ENCODE measurements at regions not wholly inside any gene's neighbourhood (a gene's known extent, or its start where the extent isn't known, plus 50 kb on each side); places are given as distances from the start of the nearest gene placed in this dataset.

GRCh38 chr1:167145965-167146364 lies 52.1 kb downstream of the STYXL2 start:
- no peak for DNase-seq

- DNase-seq, result no peak
Observed at GRCh38 chr1:167146903-167147539, 53.1 kb downstream of the STYXL2 start.

DNA sequence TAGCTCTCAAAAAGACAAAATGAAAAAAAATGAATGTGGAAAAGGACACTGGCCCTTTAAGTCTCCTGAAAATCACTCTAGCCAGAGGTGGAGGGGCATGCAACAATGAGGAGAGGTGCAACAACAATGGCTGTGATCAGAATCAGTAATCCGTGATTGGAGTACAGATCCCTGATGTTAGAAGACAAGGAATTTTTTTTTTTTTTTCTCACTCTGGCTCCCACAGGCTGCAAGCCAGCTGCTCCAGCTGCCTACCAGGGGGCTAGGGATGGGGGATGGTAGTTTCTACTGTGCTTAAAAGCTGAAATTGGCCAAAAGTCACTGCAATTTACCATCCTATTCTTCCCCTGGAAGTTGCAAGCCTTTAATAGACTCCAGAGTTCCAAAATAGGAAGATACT lies 54.5 kb downstream of the STYXL2 start:
- DNase-seq, result peak; percentile 26

- no peak for DNase-seq
Observed at GRCh38 chr1:167149793-167150491, 56.1 kb downstream of the STYXL2 start.

DNA sequence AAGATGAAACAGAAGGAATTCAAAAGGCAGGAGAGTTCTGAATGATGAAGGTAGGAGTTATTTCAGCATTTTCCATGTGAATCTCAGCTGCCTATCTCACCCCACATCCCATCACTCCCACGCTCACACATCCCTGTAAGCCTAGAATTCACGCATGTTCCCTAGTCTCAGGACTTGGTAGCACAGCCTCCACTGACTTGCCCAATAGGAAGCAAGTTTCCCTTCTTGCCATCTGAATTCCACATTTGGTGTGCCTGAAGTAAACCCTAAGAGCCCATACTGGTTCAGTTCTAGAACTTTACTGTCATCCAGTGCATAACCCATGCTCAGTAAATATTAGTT lies 56.6 kb downstream of the STYXL2 start:
- DNase-seq, result no peak

- DNase-seq, result no peak
Observed at GRCh38 chr1:167152192-167152876, 58.5 kb downstream of the STYXL2 start.

DNA sequence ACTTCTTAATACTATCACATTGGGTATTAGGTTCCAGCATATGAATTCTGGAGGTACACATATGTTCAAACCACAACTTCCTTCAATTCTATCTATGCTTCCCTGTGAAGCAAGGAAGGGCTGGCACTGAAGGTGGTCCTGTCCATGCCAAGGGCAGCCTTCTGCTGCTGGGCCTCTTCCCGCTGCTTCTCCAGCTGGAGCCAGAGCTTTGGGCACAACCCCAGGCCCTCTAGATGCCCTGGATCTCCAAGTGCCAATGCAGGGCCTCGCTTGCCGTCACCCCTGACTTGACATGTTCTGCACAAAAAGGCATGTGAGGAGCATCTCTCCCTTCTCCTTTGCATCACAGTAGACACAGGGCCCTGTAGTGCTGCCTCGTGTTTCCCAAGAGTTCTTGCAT lies 62.6 kb downstream of the STYXL2 start:
- no peak for DNase-seq

DNA sequence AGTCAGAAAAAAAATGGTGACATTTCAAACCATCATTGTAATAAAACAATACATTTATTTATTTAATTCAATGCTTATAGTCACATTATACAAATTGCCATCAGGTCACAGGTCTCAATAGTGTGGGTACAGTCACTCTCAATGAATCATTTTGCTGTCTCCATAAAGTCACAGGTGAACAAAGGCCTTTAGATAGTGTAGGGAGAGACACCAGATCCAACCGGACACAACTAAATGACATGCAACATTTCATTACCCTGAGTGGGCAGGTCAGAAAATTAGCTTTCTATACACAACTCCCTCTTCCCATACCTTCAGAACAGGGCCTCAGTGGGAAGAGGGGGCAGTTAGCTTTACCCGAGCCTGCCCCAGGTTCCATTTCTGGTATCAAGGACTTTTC lies 63.2 kb downstream of the STYXL2 start:
- DNase-seq, result no peak

- no peak for DNase-seq
Observed at GRCh38 chr1:167158111-167158812, 62.4 kb upstream of the POU2F1 start.

DNA sequence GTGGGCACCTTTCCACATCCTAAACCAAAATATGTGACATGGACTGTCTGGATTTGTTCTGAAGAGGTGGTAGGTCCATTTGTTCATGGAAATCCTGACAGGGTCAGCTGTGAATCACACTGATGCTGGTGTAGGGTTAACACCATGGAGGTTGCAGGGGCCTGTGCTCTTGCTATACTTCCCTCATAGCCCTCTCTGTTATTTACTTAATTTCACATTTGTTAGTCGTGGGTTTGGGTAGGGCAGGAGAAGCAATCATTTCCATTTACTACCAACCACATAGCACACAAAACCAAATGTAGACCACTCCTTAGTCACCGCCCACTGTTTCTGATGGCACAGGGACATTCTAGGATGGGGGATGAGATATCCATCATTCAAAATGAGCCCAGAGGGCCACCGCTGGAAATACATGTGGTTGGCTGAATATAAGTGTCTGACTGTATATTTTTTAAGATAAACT lies 61.8 kb upstream of the POU2F1 start:
- no peak for DNase-seq

DNA sequence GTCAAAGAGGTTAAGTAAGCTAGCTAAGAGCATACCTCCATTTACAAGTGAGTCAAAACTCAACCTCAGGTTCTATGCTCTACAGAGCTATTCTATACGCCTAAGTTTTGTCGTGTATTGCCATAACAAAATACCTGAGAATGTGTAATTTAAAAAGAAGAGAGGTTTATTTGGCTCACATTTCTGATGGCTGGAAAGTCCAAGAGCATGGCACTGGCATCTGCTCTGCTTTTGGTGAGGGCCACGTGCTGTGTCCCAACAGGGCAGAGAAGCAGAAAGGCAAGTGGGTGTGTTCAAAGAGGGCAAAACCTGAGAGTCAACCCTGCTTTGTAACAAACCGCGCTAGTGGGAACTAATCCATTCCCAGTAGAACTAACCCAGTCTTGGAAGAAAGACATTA lies 60.9 kb upstream of the POU2F1 start:
- no peak for DNase-seq

GRCh38 chr1:167161242-167161641 lies 59.4 kb upstream of the POU2F1 start:
- DNase-seq, result no peak

DNA sequence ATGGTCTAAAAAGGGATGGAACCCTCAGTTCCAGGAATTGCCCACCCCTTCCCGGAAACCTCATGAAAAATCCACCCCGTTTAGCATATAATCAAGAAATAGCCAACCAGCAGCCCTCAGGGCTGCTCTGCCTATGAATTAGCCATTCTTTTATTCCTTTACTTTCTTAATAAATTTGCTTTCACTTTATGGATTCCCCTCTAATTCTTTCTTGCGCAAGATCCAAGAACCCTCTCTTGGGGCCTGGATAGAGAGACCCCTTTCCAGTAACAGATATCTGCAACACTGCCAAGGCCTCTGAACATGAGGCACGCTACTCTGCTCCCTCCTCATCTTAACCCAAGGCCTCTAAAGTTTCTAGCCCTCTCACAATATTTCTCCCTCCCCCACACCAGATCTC lies 58.9 kb upstream of the POU2F1 start:
- DNase-seq, result no peak

DNA sequence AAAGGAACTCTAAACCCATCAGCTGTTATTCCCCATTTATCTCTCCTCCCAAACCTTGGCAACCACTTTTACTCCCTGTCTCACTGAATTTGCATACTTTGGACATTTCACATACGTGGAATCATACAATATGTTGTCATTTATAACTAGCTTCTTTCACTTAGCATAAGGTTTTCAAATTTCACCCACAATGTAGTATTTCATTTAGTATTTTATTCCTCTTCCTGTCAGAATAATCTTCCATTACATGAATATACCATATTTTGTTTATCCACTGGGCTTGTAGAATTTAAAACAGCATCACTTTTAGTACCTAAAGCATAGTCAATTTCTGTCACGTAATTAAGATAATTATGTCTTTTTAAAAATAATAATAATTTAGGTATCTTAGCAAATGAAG lies 55.5 kb upstream of the POU2F1 start:
- DNase-seq, result no peak

- DNase-seq, result peak; percentile 63
Observed at GRCh38 chr1:167165948-167166689, 54.6 kb upstream of the POU2F1 start.

- DNase-seq, result no peak
Observed at GRCh38 chr1:167166690-167167075, 54.0 kb upstream of the POU2F1 start.

- no peak for DNase-seq
Observed at GRCh38 chr1:167168424-167168823, 52.3 kb upstream of the POU2F1 start.

DNA sequence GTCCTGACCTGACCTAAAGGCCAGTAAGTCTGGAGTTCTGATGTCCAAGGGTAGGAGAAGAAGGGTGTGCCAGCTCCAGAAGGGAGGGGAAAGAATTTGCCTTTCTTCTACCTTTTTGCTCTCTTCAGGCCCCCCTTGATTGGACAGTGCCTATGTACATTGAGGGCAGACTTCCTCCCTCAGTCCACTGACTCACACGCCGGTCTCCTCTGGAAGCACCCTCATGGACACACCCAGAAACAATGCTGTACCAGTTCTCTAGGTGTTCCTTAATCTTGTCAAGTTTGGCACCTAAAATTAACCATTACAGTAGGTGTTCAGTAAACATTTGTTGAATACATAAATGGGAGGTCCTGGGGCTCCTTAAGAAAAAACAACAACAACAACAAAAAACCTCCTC lies 51.0 kb upstream of the POU2F1 start:
- no peak for DNase-seq
